ENCODE measurements at regions not wholly inside any gene's neighbourhood (a gene's known extent, or its start where the extent isn't known, plus 50 kb on each side); places are given as distances from the start of the nearest gene placed in this dataset.

DNA sequence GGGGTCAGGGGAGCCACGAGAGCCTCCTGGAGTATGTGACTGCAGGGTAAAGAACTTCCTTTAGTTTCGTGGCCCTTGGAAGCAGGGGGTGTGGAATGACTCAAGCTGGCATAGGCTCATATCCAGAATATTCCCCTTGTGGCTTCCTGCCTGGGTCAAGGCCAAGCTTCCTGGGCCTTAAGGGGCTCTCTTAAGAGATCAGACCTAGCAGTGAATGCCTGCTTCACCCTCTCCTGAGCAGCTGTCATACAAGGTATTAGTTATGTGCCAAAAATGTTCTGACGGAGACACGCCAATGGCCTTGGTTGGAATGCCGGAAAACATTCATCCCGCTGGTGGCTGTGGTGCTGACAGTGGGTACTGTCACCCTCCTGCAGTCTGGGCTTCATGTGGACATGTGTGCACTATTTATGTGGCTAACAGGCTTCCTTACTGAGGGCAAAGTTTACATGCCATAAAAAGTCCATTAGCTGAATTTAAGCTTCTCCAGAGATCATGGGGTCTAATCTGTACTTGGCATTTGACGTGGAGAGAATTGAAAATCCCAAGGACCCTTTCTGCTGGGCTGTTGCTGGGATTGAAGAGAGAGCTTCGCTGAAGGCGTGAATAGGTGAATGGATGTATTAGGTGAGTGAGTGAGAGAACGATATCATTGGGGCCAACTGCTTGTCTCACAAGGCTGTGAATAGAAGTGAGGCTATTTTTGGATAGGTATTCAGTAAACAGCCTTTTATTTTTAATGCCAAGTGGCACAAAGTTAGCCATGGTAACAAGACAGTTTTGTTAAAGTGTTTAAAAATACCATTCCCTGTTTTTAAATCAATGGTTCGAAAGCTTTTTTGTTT lies 156.8 kb downstream of the MACROH2A1 start (continued):
- TF ChIP-seq TAF1 (conservative IDR thresholded peaks at IDR 0.05) (no peak), HNF4G (IDR thresholded peaks at IDR 0.05) (no peak)
- TF ChIP-seq, protein P1, sequence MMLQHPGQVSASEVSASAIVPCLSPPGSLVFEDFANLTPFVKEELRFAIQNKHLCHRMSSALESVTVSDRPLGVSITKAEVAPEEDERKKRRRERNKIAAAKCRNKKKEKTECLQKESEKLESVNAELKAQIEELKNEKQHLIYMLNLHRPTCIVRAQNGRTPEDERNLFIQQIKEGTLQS (IDR thresholded peaks at IDR 0.05) = no peak

DNA sequence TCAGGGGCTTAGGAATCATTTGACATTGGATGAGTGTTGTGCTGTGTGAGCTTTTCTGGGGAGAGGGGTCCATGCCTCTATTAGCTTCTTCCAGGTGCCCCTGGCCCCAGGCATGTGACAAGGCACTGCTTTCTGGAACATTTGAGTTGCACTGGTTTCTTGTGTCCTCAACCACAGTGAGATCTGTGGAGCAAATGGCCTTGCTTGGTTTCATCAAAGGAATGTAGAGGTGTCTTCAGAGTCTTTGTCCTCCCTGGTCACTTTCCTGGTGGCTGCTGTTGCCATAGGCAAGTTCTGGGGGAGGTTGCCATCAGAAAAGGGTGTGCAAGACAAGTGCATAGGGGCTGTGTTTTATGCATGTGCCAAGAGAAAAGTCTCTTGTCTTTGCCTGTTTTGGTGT lies 157.5 kb downstream of the MACROH2A1 start:
- H3K27ac ChIP-seq (ENCODE audit: low read depth in 1 of 2, low read length in 2 of 2) = no peak overlapping the region
- no peak overlapping the region for H3K4me3 ChIP-seq (ENCODE audit: low read depth in 1 of 3, low read length in 3 of 3)
- DNase-seq (ENCODE audit: low spot score) = no peak
- no peak overlapping the region for H3K9ac ChIP-seq (ENCODE audit: low read depth in 1 of 2, low read length in 2 of 2)
- no peaks in the 10 kb centered on the region for H3K4me1 ChIP-seq (ENCODE audit: control insufficient read depth in 4 of 4, insufficient read depth in 4 of 4, low read length in 3 of 4)
- no peaks in the 10 kb centered on the region for H3K36me3 ChIP-seq (ENCODE audit: control insufficient read depth in 4 of 4, insufficient read depth in 3 of 4, low read depth in 1 of 4, low read length in 3 of 4)
- TF ChIP-seq NR2F2 (IDR thresholded peaks at IDR 0.05) = no peak
- TF ChIP-seq FOXA2 (IDR thresholded peaks at IDR 0.05) = no peak
- TF ChIP-seq, protein P2, sequence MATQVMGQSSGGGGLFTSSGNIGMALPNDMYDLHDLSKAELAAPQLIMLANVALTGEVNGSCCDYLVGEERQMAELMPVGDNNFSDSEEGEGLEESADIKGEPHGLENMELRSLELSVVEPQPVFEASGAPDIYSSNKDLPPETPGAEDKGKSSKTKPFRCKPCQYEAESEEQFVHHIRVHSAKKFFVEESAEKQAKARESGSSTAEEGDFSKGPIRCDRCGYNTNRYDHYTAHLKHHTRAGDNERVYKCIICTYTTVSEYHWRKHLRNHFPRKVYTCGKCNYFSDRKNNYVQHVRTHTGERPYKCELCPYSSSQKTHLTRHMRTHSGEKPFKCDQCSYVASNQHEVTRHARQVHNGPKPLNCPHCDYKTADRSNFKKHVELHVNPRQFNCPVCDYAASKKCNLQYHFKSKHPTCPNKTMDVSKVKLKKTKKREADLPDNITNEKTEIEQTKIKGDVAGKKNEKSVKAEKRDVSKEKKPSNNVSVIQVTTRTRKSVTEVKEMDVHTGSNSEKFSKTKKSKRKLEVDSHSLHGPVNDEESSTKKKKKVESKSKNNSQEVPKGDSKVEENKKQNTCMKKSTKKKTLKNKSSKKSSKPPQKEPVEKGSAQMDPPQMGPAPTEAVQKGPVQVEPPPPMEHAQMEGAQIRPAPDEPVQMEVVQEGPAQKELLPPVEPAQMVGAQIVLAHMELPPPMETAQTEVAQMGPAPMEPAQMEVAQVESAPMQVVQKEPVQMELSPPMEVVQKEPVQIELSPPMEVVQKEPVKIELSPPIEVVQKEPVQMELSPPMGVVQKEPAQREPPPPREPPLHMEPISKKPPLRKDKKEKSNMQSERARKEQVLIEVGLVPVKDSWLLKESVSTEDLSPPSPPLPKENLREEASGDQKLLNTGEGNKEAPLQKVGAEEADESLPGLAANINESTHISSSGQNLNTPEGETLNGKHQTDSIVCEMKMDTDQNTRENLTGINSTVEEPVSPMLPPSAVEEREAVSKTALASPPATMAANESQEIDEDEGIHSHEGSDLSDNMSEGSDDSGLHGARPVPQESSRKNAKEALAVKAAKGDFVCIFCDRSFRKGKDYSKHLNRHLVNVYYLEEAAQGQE (IDR thresholded peaks at IDR 0.05) = no peak
- TF ChIP-seq FOXA1 (IDR thresholded peaks at IDR 0.05) = no peak
- TF ChIP-seq JUND (IDR thresholded peaks at IDR 0.05) = no peak
- TF ChIP-seq, protein P1 (IDR thresholded peaks at IDR 0.05) = no peak
- no peak for TF ChIP-seq TAF1 (conservative IDR thresholded peaks at IDR 0.05)
- no peak for TF ChIP-seq EGR1 (IDR thresholded peaks at IDR 0.05; ENCODE audit: low read depth in 2 of 2)
- no peak for TF ChIP-seq HNF4G (IDR thresholded peaks at IDR 0.05)
- no peak for TF ChIP-seq HNF4A (conservative IDR thresholded peaks at IDR 0.05)
- no peak for TF ChIP-seq GABPA (IDR thresholded peaks at IDR 0.05 in 1 of 2, conservative IDR thresholded peaks at IDR 0.05 in 1 of 2)
- TF ChIP-seq SP1 (IDR thresholded peaks at IDR 0.05) = no peak
- no peak for TF ChIP-seq RAD21 (IDR thresholded peaks at IDR 0.05)
- TF ChIP-seq, protein P3, sequence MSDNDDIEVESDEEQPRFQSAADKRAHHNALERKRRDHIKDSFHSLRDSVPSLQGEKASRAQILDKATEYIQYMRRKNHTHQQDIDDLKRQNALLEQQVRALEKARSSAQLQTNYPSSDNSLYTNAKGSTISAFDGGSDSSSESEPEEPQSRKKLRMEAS (IDR thresholded peaks at IDR 0.05) = no peak
- TF ChIP-seq, protein P4, sequence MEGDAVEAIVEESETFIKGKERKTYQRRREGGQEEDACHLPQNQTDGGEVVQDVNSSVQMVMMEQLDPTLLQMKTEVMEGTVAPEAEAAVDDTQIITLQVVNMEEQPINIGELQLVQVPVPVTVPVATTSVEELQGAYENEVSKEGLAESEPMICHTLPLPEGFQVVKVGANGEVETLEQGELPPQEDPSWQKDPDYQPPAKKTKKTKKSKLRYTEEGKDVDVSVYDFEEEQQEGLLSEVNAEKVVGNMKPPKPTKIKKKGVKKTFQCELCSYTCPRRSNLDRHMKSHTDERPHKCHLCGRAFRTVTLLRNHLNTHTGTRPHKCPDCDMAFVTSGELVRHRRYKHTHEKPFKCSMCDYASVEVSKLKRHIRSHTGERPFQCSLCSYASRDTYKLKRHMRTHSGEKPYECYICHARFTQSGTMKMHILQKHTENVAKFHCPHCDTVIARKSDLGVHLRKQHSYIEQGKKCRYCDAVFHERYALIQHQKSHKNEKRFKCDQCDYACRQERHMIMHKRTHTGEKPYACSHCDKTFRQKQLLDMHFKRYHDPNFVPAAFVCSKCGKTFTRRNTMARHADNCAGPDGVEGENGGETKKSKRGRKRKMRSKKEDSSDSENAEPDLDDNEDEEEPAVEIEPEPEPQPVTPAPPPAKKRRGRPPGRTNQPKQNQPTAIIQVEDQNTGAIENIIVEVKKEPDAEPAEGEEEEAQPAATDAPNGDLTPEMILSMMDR (IDR thresholded peaks at IDR 0.05; ENCODE audit: low read depth, low read length, missing input control) = no peak
- TF ChIP-seq YY1 (IDR thresholded peaks at IDR 0.05) = no peak
- TF ChIP-seq, protein P5, sequence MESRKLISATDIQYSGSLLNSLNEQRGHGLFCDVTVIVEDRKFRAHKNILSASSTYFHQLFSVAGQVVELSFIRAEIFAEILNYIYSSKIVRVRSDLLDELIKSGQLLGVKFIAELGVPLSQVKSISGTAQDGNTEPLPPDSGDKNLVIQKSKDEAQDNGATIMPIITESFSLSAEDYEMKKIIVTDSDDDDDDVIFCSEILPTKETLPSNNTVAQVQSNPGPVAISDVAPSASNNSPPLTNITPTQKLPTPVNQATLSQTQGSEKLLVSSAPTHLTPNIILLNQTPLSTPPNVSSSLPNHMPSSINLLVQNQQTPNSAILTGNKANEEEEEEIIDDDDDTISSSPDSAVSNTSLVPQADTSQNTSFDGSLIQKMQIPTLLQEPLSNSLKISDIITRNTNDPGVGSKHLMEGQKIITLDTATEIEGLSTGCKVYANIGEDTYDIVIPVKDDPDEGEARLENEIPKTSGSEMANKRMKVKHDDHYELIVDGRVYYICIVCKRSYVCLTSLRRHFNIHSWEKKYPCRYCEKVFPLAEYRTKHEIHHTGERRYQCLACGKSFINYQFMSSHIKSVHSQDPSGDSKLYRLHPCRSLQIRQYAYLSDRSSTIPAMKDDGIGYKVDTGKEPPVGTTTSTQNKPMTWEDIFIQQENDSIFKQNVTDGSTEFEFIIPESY (IDR thresholded peaks at IDR 0.05) = no peak
- no peak for TF ChIP-seq RXRA (IDR thresholded peaks at IDR 0.05)
- H3K27me3 ChIP-seq (ENCODE audit: control insufficient read depth in 4 of 4, insufficient read depth in 4 of 4, low read length in 3 of 4) = no peaks in the 10 kb centered on the region
- H3K9me3 ChIP-seq (ENCODE audit: control insufficient read depth in 4 of 4, low read length in 3 of 4) = no peaks in the 10 kb centered on the region

Data from liver (tissue), 7 donors.